GM18909 (cell line): ENCODE measurements at regions not wholly inside any gene's neighbourhood (a gene's known extent, or its start where the extent isn't known, plus 50 kb on each side); places are given as distances from the start of the nearest gene placed in this dataset.
"Not testable (repeated sequence)": the region's sequence is repeated elsewhere in the genome, so short reads cannot be mapped to it uniquely, and the experiment has no call there.

Source experiments
- ATAC-seq: cut with Tn5 transposase; IDR thresholded peaks from one replicate; pipeline ENCODE4 v1.9.1; 2021; ENCODE audit warnings: mild to moderate bottlenecking; ENCODE audit not compliant: unreplicated experiment, poor library complexity

DNA sequence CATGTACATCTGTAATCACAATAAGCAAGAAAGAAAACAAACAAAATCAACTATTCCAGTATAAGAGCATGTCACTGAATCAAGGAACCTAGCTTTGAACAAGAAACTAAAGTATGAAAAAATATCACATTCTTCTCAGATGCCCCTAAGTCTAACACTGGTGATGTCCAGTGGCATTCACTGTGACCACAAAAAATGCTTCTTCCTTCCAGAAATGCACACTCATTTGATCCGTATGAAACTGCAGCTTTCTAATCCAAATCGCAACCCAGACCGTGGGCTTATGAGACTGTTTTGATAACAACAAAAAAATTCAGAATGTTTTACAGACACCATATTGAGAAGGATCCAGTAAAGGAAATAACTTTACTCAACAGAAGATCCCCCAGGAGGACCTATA lies 320.1 kb upstream of the TARS1 start:
- no peak for ATAC-seq

DNA sequence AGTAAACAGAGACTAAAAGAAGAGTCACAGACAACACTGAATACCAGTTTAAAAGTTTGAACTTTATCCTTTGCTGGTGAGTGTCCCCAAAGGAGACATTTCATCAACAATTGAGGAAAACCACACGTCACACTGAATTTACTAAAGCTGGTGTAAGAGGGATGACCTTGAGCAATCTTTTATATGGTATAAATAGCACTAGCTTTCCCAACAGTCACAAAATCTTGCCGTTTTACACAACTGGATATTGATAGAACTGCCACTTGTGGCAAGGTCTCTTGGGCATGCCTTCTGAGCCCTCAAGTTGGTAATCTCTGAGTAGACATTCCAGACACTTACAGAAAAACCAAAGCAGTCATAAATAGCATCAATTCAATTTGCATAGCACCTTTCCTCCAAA lies 311.5 kb upstream of the TARS1 start:
- no peak for ATAC-seq

DNA sequence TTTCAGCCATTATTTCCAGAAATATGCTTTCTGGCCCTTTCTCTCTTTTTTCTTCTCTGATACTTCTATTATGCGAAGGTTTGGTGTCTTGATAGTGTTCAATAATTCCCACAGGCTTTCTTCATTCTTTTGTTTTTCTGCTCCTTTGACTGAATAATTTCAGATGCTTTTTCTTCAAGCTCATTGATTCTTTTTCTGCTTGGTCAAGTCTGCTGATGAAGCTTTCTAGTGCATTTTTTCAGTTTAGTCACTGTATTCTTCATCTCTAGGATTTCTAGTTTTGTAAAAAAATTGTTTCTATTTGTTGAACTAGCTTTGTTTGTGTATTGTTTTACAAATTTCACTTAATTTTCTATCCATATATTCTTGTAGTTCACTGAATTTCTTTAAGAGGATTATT lies 304.0 kb upstream of the TARS1 start:
- ATAC-seq: no peak

DNA sequence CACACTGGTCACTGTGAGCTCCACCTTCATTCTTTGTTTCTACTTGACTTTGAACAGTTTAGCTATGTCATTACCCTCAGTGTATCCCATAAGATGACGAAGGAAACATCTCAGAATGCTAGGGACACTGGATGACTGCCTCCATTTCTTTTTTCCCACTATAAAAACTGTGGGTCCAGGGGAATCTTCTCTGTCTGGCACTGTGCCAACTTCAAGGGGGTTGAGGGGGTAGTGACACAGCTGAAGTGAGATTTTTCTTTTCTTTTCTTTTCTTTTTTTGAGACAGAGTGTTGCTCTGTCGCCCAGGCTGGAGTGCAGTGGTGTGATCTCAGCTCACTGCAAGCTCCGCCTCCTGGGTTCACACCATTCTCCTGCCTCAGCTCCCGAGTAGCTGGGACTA lies 302.6 kb upstream of the TARS1 start:
- ATAC-seq: not testable (repeated sequence)

DNA sequence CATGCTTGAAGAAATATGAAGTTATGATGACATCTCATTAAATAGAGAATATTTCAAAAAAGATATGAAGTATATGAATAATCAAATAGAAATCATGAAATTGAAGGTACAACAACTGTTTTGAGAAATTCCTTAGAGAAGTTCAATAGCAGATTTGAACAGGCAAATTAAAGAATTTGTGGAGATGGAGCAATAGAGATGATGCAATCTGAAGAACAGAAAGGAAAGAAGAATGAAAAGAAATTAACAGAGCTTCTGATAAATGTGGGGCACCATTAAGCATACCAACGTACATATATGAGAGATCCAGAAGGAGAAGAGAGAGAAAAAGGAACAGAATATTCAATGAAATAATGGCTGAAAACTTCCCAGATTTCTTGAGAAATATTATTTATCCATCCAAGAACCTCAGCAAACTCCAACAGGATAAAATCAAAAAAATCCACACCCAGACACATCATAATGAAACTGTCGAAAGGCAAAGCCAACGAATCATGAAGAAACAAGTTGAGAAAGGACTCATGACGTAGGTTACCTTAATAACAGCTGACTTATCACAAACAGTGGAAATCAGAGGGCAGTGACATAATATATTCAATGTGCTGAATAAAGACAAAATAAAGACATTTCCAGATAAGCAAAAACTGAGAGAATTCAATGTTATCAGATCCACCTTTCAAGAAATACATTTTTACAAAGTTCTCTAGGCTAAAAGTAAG lies 297.2 kb upstream of the TARS1 start:
- no peak for ATAC-seq

DNA sequence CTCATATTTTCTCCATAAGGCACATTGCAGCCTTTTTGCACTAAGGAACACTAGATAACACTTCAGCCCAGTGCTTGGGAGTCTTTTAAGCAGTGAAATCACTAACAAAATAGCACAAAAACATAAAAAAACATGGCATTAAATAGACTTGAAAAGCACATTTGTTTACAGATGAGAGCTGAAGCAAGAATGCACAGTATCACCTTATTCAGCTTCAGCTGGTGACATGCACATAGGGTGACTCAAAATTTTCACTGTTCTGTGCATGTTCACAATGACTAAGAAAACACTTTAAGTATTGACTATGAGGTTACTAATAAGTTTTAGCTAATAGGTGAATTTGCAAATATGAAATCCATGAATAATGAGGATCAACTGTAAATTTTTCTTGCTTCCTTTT lies 293.9 kb upstream of the TARS1 start:
- ATAC-seq: no peak

DNA sequence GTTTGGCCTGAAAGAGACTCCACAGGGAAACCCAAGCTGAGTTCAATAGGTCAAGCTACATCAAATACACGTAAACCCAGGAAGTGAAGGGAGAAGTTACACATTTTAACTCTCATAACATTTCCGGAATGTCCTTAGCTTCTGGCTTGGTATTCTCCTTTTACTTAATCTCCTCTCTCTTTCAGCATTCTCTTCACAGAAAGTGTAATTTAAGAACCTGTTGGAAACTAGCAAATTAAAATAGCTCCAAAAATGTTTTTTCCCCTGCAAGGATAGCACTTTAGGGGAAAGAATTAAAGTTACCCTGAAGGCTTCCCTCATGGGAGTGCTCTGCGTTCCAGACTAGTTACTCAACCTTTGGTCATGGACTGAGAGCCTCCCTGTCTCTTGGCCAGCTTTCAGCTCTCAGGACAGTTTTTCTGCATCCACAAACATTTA lies 292.7 kb upstream of the TARS1 start:
- no peak for ATAC-seq

DNA sequence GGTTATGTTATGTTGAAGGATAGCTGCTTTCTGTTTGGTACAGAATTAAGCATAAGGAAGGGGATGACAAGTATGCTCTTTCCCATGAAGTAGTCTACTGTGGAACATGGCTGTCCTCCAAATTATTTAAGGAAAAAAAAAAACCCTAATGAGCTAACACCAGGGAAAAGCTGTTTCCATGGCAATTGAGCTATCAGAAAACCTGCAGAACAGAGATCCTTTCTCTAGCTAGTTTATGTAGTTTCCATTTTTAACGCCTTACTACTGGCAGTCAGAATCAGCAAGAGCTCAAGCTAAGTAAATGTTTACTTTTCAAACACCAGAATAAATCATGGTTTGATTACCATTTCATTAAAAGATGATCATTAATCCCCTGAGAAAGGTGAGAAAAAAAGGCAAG lies 287.4 kb upstream of the TARS1 start:
- no peak for ATAC-seq

DNA sequence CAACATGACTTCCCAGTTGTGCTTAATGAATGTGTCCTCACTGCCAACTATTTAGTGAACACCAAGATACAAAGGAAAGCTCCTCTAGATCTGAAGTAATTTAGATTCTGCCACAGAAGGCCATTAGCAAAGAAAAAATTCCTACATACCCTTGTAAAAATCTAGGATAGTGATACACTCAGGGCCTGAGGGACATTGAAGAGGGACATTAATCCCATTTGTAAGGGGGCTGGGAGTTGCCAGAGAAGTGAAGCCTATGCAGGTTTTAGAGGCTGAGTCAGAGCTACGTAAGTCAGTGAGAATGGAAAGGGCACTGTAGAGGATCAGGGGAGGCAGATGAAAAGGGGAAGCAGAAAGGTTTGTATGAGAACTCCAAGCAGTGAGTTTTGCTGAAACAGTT lies 286.9 kb upstream of the TARS1 start:
- no peak for ATAC-seq

DNA sequence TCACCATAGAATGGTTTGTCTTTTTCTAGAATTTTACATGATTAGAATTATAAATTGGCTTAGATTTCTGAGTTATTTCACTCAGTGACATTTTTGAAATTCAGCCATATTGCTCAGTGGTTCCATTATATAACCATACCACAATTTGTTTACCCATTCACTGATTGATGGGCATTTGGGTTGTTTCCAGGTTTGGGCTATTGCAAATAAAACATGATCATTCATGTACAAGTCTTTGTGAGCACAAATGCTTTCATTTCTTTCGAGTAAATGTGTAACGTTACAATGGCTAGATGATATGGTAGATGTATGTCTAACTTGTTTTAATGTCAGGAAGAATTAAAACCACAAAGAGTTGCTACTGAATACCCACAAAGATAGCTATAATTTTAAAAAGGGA lies 279.9 kb upstream of the TARS1 start:
- ATAC-seq: no peak

DNA sequence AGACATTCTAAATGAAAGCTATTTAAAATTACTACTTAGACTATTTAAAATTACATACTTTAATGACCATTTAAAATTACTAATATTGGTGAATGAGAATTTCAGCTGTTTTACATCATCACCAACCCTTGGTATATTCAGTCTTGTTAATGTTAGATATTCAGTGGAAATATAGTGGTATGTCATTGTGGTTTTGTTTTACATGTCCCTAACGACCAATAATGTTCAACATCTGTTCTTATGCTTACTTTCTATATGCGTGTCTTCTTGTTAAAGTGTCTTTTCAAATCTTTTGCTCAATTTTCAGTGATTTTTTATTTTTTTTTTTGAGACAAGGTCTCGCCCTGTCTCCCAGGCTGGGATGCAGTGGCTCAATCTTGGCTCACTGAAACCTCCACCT lies 279.3 kb upstream of the TARS1 start:
- ATAC-seq: no peak

DNA sequence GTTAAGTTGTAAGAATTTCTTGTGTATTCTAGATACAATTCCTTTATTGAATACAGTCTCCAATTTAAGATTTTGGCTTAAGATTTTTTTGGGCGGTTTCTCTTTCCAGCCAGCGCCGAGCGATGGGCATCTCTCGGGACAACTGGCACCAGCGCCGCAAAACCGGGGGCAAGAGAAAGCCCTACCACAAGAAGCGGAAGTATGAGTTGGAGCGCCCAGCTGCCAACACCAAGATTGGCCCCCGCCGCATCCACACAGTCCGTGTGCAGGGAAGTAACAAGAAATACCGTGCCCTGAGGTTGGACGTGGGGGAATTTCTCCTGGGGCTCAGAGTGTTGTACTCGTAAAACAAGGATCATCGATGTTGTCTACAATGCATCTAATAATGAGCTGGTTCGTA lies 278.7 kb upstream of the TARS1 start:
- ATAC-seq: no peak

DNA sequence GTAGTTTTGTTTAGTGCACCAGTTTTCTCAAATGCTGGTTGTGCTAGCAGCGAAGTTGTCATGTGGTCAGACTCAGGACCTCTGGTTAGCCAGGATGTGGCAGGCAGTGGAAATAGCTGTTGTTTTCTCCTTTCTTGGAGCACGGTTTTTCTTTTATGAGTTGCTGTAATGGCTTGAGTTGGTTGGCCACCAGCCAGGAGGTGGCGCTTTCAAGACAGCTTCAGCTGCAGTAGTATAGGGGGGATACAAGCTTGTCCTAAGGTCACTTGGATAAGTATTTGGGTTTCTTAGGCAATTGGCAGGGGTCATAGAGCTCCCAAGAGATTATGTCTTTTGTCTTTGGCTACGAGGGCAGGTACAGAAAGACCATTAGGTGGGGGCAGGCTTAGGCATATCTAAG lies 274.2 kb upstream of the TARS1 start:
- no peak for ATAC-seq

DNA sequence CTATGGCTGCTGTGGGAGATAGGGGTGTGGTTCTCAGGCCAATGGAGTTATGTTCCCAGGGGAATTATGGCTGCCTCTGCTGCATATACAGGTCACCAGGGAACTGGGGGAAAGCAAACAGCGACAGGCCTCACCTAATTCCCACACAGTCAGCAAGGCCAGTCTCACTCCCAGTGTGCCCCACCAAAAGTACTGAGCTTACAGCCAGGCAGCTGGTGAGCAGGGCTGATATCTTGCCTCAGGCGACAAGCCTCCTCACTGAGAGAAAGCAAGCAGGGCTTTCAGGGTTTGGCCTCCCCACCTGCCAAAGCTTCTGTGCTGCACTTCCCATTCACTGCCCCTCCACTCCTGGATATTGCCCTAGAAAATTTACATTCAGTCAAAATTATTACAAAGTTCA lies 273.8 kb upstream of the TARS1 start:
- no peak for ATAC-seq

DNA sequence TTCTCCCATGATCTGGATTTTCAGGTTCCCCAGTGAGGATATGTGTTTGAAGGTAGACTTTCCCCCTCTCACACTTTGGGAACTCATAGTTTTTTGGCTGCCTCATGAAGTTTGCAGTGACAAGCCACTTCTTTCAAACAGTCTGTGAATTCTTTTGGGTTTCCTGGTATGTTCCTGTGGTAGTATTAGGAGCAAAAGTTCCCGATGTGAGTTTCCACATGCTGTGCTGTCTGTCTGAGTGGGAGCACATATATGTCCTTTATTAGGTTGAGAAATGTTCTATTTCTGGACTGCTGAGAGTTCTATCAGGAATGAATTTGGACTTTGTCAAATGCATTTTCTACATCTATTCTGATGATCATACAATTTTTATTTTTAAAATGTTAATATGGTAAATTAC lies 273.2 kb upstream of the TARS1 start:
- ATAC-seq: no peak

DNA sequence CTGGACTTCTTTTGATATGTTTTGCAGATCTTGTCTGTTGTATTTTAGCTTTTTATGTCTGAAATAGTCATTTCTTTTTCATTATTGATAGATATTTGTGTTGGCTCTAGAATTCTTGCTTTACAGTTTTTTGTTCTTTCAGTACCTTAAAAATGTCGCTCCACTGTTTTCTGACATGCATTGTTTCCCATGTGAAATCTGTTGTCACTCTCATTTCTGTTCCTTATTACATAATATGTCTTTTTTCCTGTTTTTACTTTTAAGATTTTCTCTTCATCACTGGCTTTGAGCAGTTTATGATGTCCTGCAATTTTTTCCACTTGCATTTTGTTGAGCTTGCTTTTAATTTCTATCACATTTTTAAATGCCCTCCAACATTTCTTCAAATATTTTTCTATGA lies 270.4 kb upstream of the TARS1 start:
- no peak for ATAC-seq

DNA sequence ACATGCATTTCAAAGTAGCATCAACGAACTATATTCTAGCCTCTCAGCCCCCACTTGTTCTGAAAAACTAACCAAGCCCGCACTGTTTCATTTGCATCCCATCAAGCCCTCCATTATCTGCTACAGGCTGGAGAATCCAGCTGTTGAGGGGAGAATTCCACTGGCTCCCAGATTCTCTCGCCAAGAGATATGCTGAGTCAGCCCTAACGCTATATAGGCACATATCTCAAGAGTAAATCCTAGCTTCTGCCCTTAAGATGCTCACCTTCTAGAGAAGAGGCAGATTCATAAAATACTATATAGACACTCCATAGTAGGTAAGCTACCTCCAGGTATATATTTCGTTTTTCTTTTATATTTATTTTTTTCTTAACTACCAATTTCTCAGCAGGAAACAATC lies 266.4 kb upstream of the TARS1 start:
- ATAC-seq: no peak

DNA sequence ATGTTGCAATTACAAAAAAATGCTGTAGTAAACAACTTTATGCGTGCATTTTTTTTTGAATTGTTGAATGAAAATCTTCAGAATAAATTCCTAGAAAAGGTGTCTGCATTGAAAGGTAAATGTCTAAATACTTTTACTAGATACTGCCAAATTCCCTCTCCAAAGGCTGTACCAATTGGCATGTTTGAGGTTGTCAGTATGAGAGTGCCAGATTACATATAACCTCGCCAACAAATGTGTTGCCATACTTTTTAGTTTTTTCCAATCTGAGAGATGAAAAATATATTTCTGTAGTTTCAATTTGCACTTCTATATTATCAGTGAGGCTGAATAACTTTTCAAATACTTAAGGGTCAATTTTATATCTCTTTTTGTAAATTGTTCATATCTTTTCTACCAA lies 261.5 kb upstream of the TARS1 start:
- ATAC-seq: no peak

DNA sequence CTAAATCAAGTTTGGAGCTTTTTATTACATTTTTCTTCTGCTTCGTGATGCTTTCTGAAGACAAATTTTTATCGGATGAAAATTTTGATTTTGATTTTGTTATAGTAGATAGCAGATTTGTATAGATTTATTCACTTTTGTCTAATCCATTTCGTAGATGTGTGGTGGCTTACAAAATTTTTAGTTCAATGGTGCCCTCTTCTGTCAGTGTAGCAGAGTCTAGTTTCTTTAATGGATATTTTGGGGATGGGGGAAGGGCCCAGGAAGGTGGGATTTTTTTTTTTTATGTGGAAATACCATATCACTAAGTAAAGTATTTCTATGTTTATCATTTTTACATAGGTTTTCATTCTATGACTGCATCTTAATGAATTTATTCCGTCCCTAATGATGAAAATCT lies 259.9 kb upstream of the TARS1 start:
- ATAC-seq: no peak

DNA sequence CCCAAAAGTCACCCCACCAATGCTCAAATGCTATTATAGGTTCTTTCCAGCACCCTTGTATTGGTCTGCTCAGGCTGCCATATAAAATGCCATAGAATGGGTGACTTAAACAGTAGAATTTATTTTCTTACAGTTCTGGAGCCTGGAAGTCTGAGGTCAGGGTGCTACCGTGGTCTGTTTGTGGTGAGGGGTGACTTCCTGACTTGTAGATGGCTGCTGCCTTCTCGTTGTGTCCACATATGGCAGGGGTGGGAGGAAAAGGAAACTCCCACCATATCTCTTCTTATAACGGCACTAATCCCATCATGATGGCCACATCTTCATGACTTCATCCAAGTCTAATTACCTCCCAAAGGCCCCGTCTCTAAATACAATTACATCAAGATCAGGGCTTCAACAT lies 257.8 kb upstream of the TARS1 start:
- ATAC-seq: no peak

DNA sequence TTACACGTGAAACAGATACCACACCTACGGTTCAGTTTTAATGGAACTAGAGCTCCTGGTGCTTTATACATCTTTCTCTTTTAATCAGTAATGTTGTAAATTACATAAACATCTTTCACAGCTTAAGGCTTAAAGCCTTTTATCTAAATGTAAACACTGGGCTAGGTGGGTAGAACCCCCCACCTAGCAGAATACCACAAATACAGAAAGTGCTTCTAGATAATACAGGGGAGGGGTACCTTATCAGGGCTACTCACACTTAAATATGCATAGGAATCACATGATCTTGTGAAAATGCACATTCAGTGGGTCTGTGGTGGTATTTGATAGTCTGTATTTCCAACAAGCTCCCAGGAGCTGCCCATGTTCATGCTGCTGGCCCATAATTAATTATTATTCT lies 256.4 kb upstream of the TARS1 start:
- ATAC-seq: no peak

DNA sequence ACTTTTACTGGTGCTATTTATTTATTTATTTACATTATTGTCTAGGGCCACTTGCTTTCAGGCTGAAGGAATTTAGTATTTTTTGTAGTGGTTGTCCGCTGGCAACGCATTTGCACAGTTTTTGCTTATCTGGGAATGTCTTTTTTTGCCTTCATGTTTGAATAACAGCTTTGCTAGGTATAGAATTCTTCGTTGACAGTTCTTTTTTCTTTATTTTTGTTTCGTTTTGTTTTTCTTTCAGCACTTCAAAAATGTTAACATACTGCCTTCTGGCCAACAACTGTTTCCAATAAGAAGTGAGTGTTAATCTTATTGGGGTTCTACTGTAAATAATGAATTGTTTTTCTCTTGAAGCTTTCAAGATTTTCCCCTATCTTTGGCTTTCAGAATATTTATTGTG lies 252.7 kb upstream of the TARS1 start:
- no peak for ATAC-seq

DNA sequence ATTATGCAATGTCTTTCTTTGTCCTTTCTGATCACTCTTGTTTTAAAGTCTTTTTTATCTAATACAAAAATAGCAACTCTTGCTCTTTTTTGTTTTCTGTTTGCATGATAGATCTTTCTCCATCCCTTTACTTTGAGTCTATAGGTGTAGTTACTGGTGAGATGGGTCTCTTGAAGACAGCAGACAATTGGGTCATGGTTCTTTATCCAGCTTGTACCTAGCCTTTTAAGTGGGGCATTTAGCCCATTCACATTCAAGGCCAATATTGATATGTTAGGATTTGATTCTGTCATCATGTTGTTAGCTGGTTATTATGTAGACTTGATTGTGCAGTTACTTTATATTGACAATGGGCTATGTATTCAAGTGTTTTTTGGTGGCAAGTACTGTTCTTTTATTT lies 245.9 kb upstream of the TARS1 start:
- no peak for ATAC-seq
